Glomerular visceral epithelial cell (primary cell): ENCODE measurements at regions not wholly inside any gene's neighbourhood (a gene's known extent, or its start where the extent isn't known, plus 50 kb on each side); places are given as distances from the start of the nearest gene placed in this dataset.
"Not testable (repeated sequence)": the region's sequence is repeated elsewhere in the genome, so short reads cannot be mapped to it uniquely, and the experiment has no call there.

Source experiments
- DNase-seq: peaks from one replicate; pipeline ENCODE4 v3.0.0-alpha.2; 2016; ENCODE audit errors: extremely low spot score

DNA sequence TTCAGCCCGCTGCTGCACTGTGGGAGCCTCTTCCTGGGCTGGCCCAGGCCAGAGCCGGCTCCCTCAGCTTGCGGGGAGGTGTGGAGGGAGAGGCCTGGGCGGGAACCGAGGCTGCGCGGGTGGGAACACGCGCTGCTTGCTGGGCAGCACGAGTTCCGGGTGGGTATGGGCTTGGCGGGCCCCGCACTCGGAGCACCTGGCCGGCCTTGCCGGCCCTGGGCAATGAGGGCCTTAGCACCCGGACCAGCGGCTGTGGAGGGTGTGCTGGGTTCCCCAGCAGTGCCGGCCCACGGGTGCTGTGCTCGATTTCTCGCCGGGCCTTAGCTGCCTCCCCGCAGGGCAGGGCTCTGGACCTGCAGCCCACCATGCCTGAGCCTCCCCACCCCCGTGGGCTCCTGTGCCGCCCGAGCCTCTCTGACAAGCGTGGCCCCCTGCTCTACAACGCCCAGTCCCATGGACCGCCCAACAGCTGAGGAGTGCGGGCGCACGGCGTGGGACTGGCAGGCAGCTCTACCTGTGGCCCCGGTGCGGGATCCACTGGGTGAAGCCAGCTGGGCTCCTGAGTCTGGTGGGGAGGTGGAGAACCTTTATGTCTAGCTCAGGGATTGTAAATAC, 1366.4 kb upstream of the NUDT12 start:
- DNase-seq, result no peak

DNA sequence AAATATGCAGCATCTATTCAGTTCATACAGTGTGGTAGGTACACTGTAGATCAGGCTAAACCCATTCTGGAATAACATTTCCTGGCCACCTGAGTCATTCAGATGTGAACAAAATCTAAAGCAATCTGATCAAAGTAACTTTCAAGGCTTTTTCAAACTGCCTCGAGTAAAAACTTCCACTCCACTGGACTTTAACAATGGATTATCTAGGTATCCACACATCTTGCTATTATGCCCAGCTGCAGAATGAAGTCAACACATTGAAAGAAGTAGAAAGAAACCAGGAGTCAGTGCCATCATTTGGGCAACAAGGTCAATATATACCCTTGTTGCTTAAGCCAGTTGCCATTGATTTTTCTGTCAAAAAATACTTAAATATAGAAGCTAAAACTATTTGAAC, 1352.6 kb upstream of the NUDT12 start:
- DNase-seq, result no peak

DNA sequence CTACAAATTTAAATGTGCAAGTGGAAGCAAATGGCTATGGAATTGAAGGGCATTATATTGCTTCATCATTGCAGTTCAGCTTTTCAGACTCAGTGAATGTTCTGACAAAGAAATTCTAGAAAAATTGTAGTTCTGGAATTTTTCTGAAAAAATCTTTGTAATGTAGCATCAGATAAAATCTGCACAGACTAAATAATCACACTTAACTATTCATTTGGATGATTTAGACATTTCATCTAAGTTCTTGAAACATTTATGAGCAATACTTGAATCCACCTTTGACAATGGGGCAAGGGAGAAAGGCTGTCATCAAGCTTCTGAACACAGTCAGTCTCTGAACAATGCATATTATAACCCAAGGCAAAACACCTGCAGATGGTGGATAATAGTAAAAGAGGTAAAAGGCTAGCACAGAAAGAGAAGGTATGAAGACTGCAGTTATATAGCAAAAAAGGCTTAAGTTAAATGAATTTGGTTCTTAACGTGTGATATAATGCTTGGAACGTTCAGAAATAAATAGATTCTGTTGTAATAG, 1352.0 kb upstream of the NUDT12 start:
- DNase-seq, result no peak

DNA sequence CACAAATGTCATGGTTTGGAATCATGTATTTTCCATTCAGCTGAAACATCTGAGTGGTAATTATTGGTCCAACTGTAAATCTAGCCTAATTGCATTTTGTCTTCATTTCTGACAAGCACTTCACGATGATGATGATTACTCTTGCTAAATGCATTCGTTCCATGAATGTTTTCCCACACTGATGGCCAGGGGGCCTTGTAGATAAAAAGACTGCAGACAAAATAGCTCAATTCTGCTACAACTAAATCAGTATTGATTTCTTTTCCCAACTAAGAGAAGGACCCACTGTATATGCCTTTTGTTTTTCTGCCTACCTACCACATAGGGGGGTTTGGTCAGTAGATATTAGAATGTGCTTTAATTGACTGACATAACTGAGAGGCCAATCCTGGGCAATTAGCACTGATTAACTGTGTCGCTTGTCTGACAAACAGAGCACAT, 1351.3 kb upstream of the NUDT12 start:
- DNase-seq, result no peak

DNA sequence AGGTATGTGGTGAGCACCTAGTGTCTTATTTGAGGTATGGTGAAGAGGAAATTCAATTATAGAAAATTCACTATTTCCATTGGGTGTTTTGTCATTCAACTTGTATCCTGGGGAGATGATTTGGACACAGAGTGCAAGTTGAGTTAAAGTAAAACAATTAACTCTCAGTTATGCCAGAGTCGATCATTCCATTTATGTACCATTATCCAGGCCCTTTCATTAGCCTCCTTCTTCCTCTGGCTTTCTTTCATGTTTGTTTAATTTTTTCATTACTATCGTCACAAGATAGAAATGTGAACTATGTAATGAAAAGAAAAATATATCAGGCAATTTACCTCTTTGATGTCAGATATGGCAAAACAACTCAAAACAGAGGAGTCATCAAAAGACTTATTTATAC, 1347.2 kb upstream of the NUDT12 start:
- DNase-seq, result no peak

DNA sequence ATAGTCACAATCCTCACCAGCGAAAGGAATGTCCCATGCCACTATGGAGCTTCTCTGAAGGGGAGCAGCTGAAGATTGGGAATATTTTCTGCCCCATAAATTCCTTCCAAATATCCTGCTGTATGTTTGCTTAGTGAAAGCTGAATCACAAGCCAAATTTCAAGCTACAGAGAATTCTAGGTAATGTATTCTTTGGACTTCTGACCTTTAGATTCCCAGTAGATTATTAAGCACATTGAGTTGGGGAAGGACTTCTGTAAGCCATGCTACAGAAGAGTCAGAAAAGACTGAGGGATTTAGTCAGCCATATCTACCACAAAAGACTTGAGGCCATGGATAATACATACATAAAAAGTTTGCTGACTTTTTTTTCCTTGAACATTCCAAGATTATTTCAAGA, 1342.0 kb upstream of the NUDT12 start:
- DNase-seq, result no peak

DNA sequence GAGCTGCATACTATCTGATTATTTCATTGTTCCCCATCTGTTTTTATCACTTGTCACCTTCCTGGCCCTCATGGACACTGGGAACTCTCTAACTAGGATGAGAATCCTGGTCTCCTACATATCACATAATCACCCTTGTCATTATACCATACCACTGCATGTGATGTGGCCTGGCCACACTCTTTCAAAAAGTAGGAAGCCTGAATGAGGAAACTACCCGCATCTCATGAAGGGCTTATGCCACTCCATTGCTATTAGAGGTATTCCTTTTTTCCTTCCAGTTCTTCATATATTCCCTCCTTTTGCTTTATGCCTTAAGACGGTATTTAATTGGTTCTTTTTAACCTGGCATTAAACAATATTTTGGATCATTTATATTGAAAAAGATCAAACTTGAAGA, 1341.4 kb upstream of the NUDT12 start:
- no peak for DNase-seq

DNA sequence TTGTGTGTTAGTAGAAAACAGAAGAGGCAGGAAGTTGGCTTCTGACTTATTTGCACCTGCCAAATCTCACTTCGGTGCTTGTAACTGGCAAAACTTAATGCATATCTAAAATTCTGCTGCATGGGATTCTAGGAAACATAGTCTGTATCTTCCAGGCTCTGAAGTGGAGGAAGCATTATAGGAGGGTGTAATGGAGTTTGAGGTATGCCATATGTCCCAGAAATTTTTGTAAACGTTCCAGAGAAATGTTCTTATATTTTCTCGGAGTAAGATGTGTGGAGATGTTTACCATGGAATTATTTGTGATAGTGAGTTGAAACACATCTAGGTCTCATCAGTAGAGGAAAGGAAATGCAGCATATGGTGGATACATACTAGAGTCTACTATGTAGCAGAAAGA, 1329.0 kb upstream of the NUDT12 start:
- DNase-seq, result no peak

DNA sequence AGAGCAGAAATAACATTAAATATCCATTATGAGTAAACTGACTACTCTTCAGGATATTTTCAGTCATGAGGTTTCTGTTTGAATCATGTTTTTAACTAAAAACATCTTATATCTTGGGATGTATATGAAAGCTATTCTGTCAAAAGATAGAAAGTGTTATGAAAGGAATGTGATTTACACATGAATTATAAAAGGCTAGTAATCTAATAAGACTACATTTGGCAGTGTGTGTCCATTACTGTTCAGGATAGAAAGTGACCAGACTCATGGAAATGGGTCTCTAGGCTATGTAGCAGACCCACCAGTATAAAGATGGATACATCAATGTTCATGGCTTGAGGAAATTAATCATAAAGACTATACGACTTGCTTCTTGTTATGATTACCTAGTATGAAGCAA, 1328.2 kb upstream of the NUDT12 start:
- no peak for DNase-seq

DNA sequence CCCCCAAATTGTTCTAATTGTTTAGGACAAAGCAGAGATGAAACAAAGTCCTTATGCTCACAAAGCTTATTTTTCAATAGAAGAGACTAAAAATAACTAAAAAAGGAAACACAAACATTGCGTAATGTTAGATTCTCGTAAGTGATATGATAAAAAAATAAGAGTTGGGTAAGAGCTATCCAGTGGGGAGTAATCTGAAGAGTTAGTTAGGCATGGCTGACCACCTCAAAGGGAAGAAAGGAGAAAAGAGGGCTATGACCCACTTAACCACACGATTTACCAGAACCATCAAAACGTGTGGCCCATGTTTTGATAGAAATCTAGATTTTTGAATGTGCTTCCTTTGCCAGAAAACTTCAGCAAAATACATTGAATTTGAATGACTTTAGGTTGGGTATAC, 1296.8 kb upstream of the NUDT12 start:
- no peak for DNase-seq

DNA sequence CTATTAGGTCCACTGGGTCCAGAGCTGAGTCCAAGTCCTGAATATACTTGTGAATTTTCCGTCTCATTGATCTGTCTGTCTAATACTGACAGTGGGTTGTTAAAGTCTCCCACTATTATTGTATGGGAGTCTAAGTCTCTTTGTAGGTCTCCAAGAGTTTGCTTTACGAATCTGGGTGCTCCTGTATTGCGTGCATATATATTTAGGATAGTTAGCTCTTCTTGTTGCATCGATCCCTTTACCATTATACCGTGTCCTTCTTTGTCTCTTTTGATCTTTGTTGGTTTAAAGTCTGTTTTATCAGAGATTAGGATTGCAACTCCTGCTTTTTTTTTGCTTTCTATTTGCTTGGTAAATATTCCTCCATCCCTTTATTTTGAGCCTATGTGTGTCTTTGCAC, 1289.5 kb upstream of the NUDT12 start:
- DNase-seq, result not testable (repeated sequence)

DNA sequence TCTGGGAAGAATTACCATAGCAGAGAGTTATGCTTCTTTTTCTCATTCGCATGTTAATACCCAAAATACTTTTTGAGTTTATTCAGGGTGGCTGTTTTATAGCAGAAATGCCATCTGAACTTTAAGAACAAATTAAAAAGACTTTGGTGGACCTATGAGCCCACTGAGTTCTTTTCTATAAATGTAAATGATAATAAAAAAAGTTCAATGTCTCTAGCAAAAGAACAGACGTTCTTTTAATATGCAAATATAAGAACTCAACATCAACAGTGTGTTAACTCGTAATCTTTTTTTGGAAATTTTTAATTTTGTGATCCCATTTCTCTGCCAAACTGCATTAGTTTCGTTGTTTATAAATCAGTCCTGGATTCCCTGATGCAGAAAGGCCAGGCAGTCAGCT, 1283.0 kb upstream of the NUDT12 start:
- no peak for DNase-seq

DNA sequence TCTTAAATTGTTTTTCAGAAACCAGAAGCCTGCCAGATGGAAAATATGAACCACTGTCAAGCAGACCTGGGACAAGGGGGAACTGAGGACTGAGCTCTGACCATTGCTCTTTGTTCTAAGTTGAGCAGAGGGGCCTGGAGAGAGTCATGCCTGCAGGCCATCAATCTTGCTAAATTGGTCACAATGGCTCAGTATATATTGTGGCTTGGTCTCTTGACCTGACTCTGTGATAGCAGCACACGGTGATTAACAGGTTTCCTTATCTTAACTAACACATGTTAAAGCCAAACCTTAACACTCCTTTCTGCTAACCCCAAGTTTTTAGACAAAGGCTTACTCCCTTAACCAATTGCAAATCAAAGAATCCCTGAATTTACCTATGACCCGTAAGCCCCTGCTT, 1281.2 kb upstream of the NUDT12 start:
- DNase-seq, result no peak

DNA sequence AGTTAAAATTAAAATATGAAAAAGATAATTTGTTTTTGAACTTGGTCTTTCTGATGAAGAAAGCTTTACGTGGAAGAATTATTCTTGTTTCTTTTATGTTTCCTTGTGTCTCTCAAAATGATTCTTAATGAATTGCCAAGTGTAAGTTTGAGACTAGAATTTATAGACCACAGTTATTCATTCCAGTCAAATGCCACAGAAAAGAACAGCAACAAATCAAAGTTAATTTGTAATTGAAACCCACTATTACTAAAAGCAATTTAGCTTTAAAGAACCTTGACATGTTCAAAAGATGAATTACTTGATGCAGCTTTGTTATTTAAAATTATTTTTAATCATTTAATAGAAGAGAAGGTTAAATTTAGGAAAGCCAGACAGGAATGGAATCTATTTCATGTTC, 1277.7 kb upstream of the NUDT12 start:
- no peak for DNase-seq

DNA sequence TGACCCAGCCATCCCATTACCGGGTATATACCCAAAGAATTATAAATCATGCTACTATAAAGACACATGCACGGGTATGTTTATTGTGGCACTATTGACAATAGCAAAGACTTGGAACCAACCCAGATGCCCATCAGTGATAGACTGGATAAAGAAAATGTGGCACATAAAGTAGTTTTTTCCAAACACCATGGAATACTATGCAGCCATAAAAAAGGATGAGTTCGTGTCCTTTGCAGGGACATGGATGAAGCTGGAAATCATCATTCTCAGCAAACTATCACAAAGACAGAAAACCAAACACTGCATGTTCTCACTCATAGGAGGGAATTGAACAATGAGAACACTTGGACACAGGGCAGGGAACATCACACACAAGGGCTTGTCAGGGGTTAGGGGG, 1268.9 kb upstream of the NUDT12 start:
- not testable (repeated sequence) for DNase-seq

DNA sequence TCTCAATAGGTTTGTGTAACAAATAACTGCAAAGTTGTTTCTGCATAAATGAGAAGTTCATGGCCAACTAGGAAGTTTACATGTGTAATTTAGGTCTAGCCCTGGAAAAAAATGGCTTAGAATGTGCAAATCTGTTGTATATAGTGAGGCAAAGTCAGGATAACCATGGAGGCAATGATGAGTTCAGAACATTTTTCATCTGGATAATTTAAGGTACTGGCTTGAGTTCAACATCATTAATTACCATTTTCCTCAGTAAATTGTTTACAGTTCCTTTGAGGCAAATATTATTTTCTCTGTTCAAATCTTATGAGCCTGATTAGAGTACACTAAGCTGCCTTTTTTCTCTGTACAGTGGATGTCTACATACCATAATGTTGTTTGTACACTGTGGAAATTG, 1259.0 kb upstream of the NUDT12 start:
- no peak for DNase-seq

DNA sequence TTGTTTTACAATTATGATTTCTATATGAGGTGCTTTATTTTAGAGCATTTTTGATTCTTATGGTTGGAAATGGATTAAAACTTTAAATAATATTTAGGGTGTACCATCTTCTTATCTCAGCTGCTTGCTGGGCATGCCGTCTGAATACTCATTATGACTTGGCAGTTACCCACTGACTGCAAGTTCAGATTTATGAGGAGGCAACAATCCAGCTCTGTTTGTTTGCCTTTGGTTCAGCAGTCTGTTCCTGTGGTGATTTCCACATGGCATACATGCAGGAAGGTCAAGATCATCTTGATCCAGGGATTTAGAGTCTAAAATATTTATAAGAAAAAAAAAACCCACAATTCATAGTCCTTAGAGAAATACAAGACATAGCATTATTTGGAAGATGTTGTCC, 1254.5 kb upstream of the NUDT12 start:
- no peak for DNase-seq

DNA sequence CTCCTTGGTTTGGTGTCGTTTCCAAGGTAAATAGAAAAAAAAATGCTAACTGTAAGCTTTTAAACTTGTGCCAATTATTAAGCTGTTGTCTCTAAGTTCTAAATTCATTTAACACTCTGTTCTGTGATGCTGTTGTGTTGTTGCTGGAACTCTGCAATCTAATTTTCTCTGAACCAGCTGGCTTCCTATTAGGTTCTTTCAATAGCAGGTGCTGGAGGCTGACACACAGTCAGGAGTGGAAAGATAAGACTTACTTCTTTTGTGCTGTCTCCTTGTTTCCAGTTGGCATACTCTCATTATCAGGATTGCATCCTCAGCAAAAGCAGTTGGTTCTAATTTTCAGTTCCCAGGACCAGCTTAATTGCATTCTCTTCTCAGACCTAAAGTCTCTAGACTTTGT, 1252.6 kb upstream of the NUDT12 start:
- no peak for DNase-seq

DNA sequence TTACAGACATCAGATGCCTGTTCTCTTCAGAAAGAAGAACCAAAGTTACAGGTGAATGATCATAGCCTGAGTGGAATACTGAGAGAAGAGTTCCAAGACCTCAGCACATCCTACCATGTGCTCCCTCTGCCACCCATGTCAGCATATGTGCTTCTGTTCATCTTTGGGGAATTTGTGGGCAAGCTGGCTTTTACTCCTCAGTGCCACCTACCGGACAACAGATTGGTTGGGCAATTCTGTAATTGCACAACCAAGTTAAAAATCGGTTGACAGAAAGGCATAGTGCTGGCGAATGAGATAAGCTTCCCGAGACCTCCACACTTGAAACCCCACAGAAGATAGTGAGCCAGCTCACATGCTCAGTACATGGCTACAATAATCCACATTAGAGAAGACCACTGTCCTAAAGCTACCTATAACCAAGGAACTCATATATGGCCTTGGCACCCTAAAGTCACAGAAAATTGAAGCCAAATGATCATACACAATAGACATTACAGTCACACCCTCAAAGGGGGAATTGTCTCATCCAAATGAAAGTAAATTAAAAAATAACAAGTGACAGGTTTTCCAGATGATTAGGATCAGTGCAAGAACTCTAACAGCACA, 1238.0 kb upstream of the NUDT12 start:
- DNase-seq, result no peak

DNA sequence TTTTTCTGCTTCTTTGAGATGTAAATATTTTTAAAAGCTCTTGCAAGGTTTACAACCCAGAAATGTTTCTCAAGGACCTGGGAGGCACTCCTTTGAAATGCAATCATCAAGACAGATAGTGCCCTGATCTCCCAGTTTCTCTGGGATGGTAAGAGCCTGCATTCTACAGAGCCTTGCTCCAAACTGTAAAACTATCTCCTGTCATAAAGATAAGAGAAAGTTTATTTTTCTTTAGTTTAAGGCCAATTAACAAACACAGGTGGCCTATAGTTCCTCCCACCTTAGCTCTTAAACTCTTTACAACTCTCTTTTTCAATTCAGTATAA, 1231.1 kb upstream of the NUDT12 start:
- DNase-seq, result no peak

DNA sequence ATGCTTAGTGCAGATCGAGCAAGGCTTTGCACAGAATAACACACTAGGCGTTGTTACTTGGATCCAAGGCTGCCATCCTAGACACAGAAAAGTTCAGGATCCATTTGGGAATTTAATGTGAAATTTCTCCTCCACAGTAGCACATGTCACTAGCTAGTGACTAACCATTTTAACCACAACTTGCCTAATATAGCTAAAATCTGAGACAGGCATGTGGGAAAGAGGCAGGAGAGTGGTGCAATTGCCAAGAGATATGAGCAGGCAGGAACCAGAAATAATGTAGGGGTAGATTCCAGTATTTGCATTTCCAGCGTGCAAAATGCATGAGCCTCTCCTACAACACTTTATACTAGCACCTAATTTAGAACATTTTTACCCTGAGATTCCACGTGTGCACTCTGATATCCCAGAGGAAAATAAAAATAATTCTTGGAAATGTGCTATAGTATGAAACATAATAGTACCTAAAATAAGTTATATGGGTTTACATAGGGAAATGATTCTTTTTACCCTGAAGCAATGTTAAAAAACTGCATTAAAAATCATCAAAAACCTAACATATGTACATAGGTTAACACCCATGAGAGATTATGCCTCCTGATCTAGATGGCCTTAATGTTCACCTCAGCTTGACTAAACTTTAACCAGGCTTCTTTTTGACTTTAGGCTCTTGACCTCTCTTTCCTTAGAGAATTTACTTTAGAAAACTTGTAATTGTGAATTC, 1230.6 kb upstream of the NUDT12 start:
- DNase-seq, result peak; percentile 34

DNA sequence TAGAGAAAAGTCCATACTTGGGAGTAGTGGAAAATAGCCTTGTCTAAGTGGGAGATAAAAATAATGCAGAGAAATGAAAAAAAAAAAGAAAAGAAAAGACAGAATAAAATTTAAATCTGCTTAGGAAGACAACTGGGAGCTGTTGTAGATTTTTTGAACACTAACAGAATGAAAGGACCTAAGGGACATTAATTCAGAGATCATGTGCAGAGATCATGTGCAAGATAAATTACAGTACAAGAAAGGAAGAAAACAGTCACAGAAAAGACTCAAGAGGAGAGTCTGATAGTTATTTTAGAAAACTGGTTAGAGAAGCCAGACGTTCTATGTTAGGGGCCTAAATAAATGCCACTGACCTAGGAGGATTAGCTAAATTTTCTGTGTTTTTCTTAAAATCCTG, 1226.8 kb upstream of the NUDT12 start:
- DNase-seq, result no peak

DNA sequence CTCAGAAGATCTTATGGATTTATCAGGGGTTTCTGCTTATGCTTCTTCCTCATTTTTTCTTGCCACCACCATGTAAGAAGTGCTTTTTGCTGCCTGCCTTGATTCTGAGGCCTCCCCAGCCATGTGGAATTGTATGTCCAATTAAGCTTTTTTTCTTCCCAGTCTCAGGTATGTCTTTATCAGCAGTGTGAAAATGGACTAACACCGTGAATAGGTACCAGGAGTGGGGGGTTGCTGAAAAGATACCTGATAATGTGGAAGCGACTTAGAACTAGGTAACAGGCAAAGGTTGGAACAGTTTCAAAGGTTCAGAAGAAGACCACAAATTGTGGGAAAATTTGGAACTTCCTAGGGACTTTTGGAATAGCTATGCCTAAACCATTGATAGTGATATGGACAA, 1222.5 kb upstream of the NUDT12 start:
- no peak for DNase-seq
